DND-41 (cell line): ENCODE measurements at regions not wholly inside any gene's neighbourhood (a gene's known extent, or its start where the extent isn't known, plus 50 kb on each side); places are given as distances from the start of the nearest gene placed in this dataset.

Experiments
- CTCF ChIP-seq: IDR thresholded peaks from 2 replicates; pipeline ENCODE4 v1.5.1; 2012; ENCODE audit warnings: borderline replicate concordance, low read length, moderate library complexity, mild to moderate bottlenecking; ENCODE audit not compliant: poor library complexity, severe bottlenecking; ENCODE audit errors: extremely low read depth
- EZH2 ChIP-seq: IDR thresholded peaks from 3 replicates; pipeline ENCODE4 v1.6.1; 2012; ENCODE audit warnings: borderline replicate concordance, low read depth, mild to moderate bottlenecking, moderate library complexity, low read length, inconsistent platforms; ENCODE audit not compliant: severe bottlenecking

GRCh38 chr6:51553246-51554015, 534.0 kb downstream of the PKHD1 start:
- TF ChIP-seq CTCF (no peak), EZH2 (no peak)
